Stimulated activated CD8-positive, alpha-beta memory T cell treated with anti-CD3 and anti-CD28 coated beads, Interleukin-2, amount 100 ng/mL, for 48 hours (primary cell): ENCODE measurements at regions not wholly inside any gene's neighbourhood (a gene's known extent, or its start where the extent isn't known, plus 50 kb on each side); places are given as distances from the start of the nearest gene placed in this dataset.

Experiments
- DNase-seq, 2 donors: peaks; one replicate each; pipeline ENCODE4 v3.0.0-alpha.2; 2020; ENCODE audit warnings: low read depth in 2 of 2

DNA sequence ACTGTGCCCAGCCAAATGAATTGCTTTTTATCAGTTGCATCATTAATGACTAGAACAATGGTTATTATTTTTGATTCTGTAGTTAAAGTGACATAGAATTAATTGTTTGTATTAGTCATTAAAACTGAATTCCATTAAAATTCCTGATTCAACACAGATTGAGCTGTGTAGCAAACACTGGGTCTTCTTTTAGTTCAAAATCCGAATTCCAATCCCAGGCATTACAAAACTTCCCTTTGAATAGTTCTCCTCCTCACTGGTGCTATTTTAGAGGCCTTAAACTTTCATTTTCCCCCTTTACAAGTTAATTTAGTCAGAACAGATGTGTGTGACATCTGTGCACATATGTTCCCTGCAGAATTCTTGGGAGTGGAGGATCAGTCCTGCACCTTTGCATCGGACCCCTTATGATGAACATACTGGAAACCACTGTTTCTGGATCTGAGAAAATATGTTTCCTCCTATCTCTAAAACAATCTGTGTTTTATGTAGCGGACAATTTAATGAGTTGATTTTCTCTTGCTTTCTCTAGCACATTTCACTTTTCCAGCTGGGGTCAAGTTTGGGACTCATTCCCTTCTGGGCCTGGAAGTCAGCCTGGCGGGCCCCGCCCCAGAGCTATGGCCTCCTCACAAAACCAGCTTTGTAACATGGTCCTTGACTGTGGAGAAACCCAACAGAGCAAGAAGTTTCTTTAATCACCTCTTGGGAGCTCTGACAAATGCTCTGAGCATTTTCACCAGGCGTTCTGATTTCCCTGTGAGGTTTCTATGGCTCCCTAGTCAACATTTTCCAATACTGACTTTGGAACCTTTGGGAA is 87.9 kb upstream of the MAMDC2 start:
- DNase-seq = no peak

DNA sequence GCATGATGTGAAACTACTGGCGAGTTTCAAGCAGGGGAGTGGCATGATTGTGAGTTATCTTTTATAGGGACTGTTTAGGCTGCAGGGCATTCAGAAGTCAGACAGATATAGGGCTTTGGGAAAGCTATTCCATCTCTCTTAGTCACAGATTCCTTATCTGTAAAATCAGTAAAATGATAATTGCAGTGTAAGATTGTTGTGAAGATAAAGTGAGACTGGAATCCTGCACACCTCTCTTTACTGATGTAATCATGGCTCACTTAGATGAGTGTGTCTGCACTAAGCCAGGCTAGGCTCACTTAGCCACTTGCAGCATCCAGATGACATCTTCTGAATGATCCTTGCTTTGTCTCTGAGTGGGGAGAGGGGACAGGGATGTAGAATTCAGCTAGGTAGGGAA is 81.8 kb upstream of the MAMDC2 start:
- no peak for DNase-seq

DNA sequence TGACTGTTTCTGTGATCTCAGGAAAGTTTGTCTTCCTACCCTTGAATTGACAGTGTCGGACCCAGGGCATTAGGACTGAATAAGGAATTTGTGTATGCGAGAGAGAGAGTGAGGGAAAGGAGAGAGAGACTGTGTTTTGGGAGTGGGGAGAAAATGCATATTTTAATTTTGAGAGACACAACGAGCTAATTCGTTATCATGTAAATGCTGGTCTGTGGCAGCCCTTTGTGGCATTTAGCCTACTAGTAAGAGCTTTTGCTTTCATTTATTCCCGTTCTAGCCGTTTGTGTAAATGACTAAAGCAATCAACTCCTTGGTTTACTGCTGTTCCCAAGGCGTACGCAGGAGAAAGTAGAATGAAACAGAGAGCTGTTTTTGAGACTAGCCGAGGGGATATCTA is 79.8 kb upstream of the MAMDC2 start:
- DNase-seq = no peak

DNA sequence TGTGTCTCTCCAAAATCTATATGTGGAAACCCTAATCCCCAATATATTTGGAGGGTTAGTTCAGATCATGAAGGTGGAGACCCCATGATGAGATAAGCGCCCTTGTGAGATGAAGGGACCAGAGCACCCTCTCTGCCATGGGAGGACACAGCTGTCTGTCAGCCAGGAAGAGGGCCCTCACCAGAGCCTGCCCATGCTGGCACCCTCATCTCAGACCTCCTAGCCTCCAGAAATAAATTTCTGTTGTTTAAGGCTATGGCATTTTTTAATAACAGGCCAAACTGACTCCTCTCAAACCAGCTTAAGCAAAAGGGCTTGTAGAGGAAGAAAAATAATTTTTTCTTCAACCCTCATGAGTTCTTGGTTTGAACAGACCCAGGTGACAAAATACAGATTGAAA is 79.2 kb upstream of the MAMDC2 start:
- no peak for DNase-seq

DNA sequence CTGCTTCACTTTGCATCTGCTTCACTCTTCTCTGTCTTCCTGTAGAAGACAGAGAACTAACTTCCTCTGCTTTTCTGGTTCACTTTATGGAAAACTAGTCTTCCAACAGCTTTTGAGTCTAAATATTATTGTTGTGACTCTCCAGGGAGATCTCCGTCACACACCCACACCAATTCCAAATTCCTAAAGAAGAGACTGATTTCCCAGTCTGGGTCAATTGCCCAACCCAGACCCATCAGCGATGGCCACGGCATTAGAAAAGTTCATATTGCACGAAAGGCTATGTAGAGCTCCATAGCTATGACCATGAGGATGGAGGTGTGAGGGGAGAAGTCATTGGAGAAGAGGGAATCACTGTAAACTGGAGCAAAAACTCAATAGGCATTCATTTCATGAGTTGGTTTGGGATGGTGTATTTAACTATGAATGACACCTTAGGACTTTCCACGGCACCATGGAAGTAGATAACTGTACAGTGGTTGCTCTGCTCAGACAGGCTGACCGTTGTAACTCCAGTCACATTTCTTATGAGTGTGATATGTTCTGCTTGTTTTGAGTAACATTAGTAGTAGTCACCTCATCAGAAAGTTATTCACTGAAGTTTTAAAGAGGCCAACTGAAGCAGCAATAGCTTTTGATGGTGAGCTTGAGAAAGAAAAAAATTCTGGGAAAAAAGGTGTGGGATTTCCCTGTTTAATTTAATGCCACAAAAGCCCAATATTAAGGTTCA is 78.1 kb upstream of the MAMDC2 start:
- no peak for DNase-seq

DNA sequence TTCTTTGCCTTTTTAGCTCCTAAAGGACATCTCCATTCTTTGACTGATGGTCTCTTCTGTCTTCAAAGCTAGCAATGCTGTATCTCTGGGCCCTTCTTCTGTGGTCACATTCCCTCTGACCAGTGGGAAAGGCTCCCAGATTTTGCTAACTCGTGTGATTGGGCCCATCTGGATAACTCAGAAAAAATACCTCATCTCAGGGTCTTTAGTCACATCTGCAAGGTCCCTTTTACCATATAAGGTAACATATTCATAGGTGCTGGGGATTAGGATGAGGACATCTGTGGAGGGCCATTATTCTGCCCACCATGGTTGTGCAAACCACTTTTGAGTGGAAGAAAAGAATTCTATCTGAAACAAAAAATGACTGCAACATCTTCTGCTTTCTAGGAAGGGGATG is 76.3 kb upstream of the MAMDC2 start:
- DNase-seq = no peak

DNA sequence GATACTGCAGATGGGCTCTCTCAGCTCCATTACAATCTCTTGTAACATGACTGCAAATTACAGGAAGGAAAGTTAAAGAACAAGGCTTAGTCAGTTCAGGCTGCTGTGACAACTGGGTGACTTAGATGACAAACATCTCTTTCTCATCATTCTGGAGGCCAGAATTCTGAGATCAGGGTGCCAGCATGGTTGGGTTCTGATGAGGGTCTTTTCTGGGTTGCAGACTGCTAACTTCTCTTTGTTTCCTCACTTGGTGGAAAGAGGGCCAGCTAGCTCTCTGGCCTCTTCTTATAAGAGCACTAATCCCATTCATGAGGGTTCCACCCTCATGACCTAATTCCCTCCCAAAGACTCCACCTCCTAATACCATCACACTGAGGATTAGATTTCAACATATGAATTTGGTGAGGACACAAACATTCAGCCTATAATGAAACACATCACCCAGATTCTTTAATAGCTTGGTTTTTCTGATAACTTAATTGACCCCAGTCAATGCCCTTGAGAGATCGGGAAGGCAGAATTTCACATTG is 73.6 kb upstream of the MAMDC2 start:
- DNase-seq = no peak

DNA sequence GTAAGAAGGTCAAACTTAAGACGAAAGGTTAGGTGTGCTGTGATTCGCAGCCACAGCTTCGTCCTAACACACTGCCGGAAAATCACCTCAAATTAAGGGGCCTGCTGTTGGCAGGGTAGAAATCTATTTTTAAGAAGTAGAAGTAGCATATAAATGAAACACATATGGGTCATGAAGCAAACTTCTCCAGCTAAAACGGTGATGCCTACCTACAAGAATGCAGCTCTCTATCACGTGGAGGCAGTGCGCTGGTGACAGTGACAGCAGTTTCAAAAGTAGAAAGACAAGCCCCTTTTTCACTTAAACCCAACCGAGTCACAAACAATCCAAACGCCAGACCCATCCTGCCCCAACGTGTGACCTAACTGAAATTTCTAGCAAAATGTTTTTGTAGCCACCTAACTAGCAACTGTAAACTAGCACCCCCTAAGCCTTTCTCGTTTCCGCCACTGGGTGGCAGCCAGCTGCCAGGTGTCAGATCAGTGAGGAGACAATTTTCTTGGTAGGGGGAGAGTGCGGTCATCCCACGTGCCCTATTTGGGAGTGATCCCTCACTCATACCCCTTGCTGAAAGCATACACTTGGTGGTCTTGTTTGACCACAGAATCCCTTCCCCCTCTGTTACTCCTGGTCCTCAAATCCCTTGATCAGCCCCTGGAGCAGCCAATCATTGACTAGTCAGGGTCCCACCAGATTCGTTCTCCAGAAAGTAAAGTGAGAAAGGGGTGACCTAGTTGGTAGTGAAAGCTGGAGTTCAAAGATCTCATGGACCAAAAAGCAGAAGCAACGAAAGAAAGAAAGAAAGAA is 71.8 kb upstream of the MAMDC2 start:
- DNase-seq = peak; percentile 22 to 27

DNA sequence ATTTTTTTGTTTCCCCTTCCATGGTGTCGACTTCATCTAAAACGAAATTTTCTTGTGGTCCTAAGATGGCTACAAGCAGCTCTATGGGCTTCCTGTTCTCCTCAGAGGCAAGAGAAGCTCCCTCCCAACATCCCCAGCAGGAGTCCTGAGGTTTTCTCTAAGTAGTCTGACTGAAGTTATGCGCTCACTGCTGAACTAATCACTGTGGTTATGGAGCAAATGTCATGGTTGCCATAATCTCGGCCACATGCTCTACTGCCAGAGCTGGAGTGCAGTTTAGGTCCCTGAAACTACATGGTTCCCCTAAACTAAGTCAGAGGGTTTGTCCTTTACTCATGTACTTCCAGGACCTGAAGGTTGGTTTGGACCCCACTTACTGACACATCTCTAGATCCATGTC is 68.0 kb upstream of the MAMDC2 start:
- DNase-seq = no peak

DNA sequence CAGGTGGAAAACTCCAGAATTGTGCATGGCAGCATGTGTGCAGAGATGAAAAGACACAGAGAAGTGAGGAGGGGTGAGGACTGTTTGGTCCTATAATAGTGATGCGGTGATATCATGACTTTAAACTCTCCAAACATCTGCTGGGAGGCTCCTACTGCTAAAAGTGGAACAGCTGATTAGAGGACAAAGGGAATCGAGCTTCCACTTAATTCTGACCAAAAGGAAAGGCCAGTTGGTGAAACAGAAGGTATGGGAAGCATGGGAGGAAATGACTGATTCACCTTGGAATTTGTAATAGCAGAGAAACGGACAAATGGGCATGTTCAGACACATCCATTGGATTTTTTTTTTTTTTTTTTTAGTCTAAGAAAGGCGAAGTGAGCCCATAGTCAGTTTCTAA is 67.5 kb upstream of the MAMDC2 start:
- no peak for DNase-seq

DNA sequence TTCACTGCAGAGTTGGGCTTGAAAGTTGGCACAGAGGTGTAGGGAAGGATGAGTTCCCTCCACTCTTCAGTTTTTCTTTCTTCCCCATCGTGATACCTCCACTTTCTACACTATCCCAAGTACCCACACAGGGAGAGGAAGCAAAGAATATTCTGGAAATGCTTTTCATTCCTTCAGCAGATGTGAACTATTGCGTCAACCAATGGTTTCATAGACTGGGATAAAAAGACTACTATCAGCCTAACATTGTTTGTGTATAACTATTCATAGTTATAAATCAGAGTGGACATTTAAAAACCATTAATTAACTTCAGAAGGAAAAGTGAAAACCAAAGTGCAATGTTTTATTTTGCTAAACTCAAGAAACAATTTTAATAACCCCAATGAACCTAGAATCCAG is 63.6 kb upstream of the MAMDC2 start:
- DNase-seq = no peak

DNA sequence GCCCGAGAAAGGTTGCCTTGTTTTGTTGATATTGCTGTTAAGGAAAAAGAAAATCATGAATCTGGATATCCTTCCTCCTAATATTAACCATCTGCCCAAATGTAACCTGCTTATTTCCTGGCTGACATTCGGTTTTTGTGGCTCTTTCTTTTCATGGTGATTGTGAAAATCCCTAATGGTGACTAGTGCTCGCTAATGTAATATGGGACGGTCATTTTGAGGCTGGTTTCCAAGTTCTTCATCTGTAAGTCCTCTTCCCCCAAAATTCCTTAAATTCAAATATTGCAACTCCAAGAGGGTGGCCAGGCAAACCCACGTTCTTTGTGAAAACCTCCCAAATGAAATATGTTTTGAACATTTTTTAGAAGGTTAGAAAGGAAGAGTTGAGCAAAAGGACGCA is 63.1 kb upstream of the MAMDC2 start:
- no peak for DNase-seq

DNA sequence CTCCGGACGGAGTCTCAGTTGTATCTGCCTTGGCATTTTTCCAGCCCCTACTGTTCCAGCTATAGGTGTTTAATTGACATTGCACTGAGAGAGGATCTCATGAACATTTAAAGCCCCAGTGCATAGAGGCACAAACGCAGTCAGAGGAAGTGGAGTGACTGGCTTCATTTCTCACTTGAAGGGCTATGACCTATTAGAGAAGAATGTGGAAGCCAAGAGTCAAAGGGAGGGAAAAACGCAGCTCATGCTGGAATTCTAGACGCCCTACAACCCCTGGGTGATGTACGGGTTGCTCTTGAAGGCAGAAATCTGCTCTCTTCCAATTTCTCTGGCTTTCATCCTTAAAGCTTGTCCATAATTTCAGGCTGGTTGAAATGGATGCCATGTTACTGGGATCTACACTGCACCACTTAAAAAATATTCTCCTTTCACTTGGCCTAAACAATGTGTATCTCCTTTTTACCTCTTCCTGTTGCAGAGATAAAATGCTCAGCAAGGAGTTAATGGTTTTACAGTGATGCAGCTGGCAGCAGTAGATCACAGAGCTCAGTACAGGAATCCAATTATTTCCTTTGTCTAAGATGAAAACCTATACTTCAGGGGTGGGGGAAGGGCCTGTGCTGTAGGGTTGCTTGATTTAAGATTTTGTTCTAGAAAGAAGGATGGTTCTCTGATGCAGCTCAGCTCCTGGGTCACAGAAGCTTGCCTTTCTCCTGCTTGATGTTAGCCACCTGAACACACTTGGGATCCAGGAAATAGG is 61.8 kb upstream of the MAMDC2 start:
- no peak for DNase-seq

DNA sequence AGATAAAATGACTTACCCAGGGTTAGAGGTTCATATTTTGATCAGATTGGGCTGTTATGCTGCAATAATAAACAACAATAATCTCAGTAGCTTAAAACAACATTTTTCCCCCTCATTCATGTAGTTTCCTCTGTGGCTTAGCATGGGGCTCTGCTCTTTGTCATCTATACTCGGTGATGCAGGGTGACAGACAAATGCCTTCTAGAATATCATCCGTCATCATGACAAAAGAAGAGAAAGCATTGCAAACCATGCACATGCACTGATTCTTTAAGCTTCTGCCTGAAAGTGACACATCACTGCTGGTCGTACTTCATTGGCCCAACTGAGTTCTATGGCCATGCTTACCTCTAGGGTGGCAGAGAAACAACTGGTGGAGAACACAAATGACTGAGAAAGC is 58.8 kb upstream of the MAMDC2 start:
- no peak for DNase-seq

DNA sequence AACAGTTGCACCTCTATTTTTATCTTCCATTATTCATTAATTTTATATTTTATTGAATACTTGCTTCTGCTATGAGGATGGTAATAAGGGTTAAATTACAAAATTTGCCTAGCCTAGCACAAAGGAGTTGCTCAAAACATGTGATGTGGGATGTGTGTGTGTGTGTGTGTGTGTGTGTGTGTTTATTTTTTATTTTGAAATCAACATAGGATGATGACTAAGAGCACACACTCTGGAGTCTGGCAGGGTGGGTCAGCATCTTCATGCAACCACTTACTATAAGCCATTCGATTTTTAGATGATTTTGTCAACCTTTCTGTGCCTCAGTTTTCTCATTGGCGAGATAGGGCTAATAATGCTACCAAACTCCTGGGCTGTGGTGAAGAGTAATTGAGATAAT is 57.7 kb upstream of the MAMDC2 start:
- DNase-seq = no peak

DNA sequence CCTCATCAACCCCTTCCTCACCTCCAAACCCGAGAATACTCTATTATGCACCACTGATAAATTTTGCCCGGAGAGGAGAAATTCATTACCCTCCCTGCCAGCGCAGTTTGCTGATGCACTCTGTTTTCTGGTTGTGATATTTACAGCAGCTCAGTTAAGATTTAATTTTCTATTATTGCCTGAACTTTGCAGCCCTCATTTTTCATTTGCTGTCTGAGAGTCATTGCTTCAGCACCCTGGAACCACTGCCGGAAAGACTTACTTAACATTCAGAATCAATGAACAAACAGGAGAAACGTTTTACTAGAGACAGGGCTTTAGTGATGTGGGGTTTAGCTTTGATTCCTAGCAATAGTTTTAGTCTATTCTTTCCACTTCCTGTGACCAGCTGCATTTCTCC is 56.7 kb upstream of the MAMDC2 start:
- DNase-seq = no peak

DNA sequence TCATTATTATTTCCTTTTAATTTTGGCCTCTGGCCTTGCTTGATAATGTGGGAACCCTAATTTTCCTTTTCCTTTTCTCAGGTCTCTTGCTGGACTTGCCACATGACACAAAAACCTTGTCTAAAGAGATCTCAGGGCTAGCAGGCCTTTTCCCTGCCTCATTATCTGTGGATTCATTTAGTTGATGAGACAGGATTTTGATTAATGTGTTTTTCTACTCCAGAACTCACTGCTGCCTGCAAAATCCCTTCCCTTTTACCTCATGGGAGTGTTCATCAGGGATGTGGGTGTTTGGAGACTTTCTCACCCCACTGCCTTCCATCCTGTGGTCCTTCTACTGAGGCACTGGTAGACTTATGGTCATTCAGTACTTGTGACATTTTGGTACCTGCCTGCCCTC is 56.2 kb upstream of the MAMDC2 start:
- DNase-seq = no peak

DNA sequence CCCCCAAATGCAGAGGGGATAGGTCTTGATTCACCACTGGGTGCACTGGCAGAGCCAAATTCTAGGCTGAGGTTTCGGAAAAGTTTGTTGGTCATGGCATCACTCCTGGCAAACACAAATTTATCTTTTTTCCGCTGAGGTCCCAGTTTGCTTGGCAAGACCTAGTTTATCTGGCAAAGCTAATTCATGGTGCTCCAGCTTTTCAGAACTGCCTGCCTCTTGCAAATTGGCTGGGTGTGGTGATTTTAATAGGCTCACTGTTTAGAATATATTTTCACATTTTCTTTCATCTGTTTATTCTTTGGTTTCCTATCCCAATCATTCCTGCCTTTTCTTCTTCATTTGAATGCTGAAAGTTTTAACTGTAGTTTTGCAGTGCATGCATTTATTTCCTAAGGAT is 50.5 kb upstream of the MAMDC2 start:
- DNase-seq = no peak
